GM12865 (cell line): ENCODE measurements at regions not wholly inside any gene's neighbourhood (a gene's known extent, or its start where the extent isn't known, plus 50 kb on each side); places are given as distances from the start of the nearest gene placed in this dataset.

ENCODE experiments used
- DNase-seq: peaks from one replicate; pipeline ENCODE4 v3.0.0; 2010; ENCODE audit warnings: low read depth
- H3K4me3 ChIP-seq: 2 replicates; pipeline ENCODE4 v1.5.1; 2011; ENCODE audit warnings: mild to moderate bottlenecking, low read depth, low read length, control low read depth
- CTCF ChIP-seq: IDR thresholded peaks from 2 replicates; pipeline ENCODE4 v1.5.1; 2011; ENCODE audit warnings: low read length, control low read depth, low read depth, inconsistent platforms; ENCODE audit not compliant: insufficient read depth; ENCODE audit errors: missing control alignments

DNA sequence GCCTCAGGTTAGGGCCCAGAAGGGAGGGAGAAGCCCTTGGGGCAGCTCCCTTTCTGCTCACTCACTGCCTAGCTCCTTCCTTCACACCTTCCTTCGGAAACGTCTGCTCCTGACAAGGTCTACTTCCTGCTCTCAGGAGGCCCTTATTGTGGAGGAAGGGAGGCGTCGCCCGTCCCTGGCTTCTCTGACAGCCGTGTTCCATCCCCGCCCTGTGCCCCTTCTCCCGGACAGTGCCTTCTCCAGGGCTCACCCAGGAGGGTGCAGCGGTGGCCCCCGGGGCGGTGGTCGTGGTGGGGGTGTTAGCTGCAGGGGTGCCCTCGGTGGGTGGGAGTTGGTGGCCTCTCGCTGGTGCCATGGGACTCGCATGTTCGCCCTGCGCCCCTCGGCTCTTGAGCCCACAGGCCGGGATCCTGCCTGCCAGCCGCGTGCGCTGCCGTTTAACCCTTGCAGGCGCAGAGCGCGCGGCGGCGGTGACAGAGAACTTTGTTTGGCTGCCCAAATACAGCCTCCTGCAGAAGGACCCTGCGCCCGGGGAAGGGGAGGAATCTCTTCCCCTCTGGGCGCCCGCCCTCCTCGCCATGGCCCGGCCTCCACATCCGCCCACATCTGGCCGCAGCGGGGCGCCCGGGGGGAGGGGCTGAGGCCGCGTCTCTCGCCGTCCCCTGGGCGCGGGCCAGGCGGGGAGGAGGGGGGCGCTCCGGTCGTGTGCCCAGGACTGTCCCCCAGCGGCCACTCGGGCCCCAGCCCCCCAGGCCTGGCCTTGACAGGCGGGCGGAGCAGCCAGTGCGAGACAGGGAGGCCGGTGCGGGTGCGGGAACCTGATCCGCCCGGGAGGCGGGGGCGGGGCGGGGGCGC lies 231.9 kb downstream of the SEC14L1 start:
- no peak for TF ChIP-seq CTCF
- DNase-seq, result peak; percentile 67
- H3K4me3 ChIP-seq, result peak overlapping the region; percentile 52

DNA sequence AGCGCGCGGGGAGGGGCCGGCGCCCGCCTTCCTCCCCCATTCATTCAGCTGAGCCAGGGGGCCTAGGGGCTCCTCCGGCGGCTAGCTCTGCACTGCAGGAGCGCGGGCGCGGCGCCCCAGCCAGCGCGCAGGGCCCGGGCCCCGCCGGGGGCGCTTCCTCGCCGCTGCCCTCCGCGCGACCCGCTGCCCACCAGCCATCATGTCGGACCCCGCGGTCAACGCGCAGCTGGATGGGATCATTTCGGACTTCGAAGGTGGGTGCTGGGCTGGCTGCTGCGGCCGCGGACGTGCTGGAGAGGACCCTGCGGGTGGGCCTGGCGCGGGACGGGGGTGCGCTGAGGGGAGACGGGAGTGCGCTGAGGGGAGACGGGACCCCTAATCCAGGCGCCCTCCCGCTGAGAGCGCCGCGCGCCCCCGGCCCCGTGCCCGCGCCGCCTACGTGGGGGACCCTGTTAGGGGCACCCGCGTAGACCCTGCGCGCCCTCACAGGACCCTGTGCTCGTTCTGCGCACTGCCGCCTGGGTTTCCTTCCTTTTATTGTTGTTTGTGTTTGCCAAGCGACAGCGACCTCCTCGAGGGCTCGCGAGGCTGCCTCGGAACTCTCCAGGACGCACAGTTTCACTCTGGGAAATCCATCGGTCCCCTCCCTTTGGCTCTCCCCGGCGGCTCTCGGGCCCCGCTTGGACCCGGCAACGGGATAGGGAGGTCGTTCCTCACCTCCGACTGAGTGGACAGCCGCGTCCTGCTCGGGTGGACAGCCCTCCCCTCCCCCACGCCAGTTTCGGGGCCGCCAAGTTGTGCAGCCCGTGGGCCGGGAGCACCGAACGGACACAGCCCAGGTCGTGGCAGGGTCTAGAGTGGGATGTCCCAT lies 232.8 kb downstream of the SEC14L1 start:
- H3K4me3 ChIP-seq, result peak overlapping the region; percentile 52
- no peak for TF ChIP-seq CTCF
- DNase-seq, result no peak

GRCh38 chr17:77374170-77374936 lies 233.6 kb downstream of the SEC14L1 start:
- H3K4me3 ChIP-seq, result peak overlapping the region; percentile 33
- no peak for DNase-seq
- TF ChIP-seq CTCF, result no peak

- DNase-seq, result no peak
- no peak for TF ChIP-seq CTCF
- no peak overlapping the region for H3K4me3 ChIP-seq
These were observed 234.5 kb downstream of the SEC14L1 start for GRCh38 chr17:77375108-77375916.

DNA sequence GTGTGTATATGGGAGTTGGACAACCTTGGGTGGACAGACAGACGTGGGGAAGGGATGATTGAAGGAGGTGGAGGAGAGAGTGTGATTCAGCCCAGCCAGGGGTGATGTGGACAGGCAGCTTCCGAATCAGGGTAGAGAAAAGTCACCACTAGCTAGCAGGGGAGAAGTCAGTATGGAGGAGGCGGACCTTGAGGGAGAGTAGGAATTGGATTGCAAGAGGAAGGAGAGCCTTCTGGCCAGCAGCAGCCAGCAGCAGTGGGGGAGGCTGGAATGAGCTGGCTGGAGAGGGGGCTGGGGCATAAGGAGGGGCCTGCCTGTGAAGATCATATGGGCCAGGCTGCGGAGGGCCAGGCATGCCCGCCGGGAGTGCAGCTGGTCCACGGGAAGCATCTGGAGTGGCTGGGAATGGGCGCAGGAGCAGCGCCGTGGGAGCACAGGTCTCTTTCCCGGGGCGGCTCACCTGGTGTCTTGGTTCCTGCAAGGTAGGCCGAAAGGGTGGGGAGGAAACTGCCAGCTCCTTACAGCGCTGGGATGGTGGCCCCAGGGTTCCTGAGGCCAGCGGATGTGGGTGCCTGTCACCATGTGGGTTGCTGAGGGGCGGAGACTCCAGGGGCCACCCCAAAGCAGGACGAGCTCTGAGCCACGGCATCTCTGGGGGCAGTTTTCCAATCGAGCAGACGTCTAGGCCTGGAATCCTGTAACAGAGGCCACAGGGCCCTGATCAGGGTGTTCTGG lies 235.3 kb downstream of the SEC14L1 start:
- TF ChIP-seq CTCF, result no peak
- no peak for DNase-seq
- no peak overlapping the region for H3K4me3 ChIP-seq
